ENCODE measurements at regions not wholly inside any gene's neighbourhood (a gene's known extent, or its start where the extent isn't known, plus 50 kb on each side); places are given as distances from the start of the nearest gene placed in this dataset.

- Mint-ChIP-seq H3K27me3 (peaks cover 10% of the 10 kb centered on the region), H3K27ac (no peak overlapping the region), H3K9me3 (no peaks in the 10 kb centered on the region), H3K4me1 (ENCODE audit: low read depth) (no peaks in the 10 kb centered on the region), H3K4me3 (no peak overlapping the region), H3K36me3 (ENCODE audit: low read depth) (no peaks in the 10 kb centered on the region)
- Histone ChIP-seq H3K36me3 (ENCODE audit: insufficient read depth, low read length) (no peaks in the 10 kb centered on the region), H3K4me1 (ENCODE audit: insufficient read depth, low read length) (no peaks in the 10 kb centered on the region), H3K9me3 (ENCODE audit: control insufficient read depth in 1 of 2, insufficient read depth in 1 of 2, low read length in 2 of 2) (peaks cover 0 to 8% of the 10 kb centered on the region in 2 experiments), H3K4me3 (ENCODE audit: low read length) (no peak overlapping the region), H3K27me3 (ENCODE audit: control insufficient read depth in 1 of 2, insufficient read depth in 2 of 2, low read length in 2 of 2) (no peaks in the 10 kb centered on the region), H3K27ac (ENCODE audit: low read depth in 1 of 2, low read length in 2 of 2) (no peak overlapping the region)
- no peak for TF ChIP-seq CTCF (IDR thresholded peaks at IDR 0.05)
- intact Hi-C loops (cut with DNase I, micrococcal nuclease), result no loop called here
- DNase-seq (no peak), ATAC-seq (ENCODE audit: poor library complexity) (no peak)
- ChIA-PET CTCF (no interaction called here), POLR2A (no interaction called here)
Observed at GRCh38 chr13:112261924-112262323, 114.2 kb upstream of the SPACA7 start.

- Histone ChIP-seq H3K9me3 (ENCODE audit: control insufficient read depth in 1 of 2, insufficient read depth in 1 of 2, low read length in 2 of 2) (peaks cover 0 to 4% of the 10 kb centered on the region in 2 experiments), H3K36me3 (ENCODE audit: insufficient read depth, low read length) (no peaks in the 10 kb centered on the region), H3K27ac (ENCODE audit: low read depth in 1 of 2, low read length in 2 of 2) (no peak overlapping the region), H3K4me3 (ENCODE audit: low read length) (no peak overlapping the region), H3K27me3 (ENCODE audit: control insufficient read depth in 1 of 2, insufficient read depth in 2 of 2, low read length in 2 of 2) (no peaks in the 10 kb centered on the region), H3K4me1 (ENCODE audit: insufficient read depth, low read length) (no peaks in the 10 kb centered on the region)
- ATAC-seq (ENCODE audit: poor library complexity), result no peak
- intact Hi-C loops (cut with DNase I, micrococcal nuclease), result no loop called here
- ChIA-PET POLR2A (no interaction called here), CTCF (no interaction called here)
- H3K27me3 Mint-ChIP-seq, result peaks cover 10% of the 10 kb centered on the region
- no peak for DNase-seq
- TF ChIP-seq CTCF (IDR thresholded peaks at IDR 0.05), result no peak
- H3K36me3 Mint-ChIP-seq (ENCODE audit: low read depth), result no peaks in the 10 kb centered on the region
- no peak overlapping the region for H3K27ac Mint-ChIP-seq
- H3K4me3 Mint-ChIP-seq, result no peak overlapping the region
- no peaks in the 10 kb centered on the region for H3K9me3 Mint-ChIP-seq
- no peaks in the 10 kb centered on the region for H3K4me1 Mint-ChIP-seq (ENCODE audit: low read depth)
Observed at GRCh38 chr13:112263152-112263551, 113.0 kb upstream of the SPACA7 start.

GRCh38 chr13:112267660-112268059 lies 108.5 kb upstream of the SPACA7 start:
- no peak for TF ChIP-seq CTCF (IDR thresholded peaks at IDR 0.05)
- Histone ChIP-seq H3K27ac (ENCODE audit: low read depth in 1 of 2, low read length in 2 of 2) (no peak overlapping the region), H3K36me3 (ENCODE audit: insufficient read depth, low read length) (no peaks in the 10 kb centered on the region), H3K4me3 (ENCODE audit: low read length) (no peak overlapping the region), H3K4me1 (ENCODE audit: insufficient read depth, low read length) (no peaks in the 10 kb centered on the region), H3K27me3 (ENCODE audit: control insufficient read depth in 1 of 2, insufficient read depth in 2 of 2, low read length in 2 of 2) (peaks cover 3 to 4% of the 10 kb centered on the region in 2 experiments), H3K9me3 (ENCODE audit: control insufficient read depth in 1 of 2, insufficient read depth in 1 of 2, low read length in 2 of 2) (peaks cover 0 to 5% of the 10 kb centered on the region in 2 experiments)
- Mint-ChIP-seq H3K4me1 (ENCODE audit: low read depth) (no peaks in the 10 kb centered on the region), H3K36me3 (ENCODE audit: low read depth) (no peaks in the 10 kb centered on the region), H3K27ac (no peak overlapping the region), H3K27me3 (peaks cover 10% of the 10 kb centered on the region), H3K9me3 (no peaks in the 10 kb centered on the region), H3K4me3 (no peak overlapping the region)
- ChIA-PET CTCF (no interaction called here), POLR2A (no interaction called here)
- DNase-seq (no peak), ATAC-seq (ENCODE audit: poor library complexity) (no peak)
- intact Hi-C loops (cut with DNase I, micrococcal nuclease), result no loop called here

Data from CD4-positive, alpha-beta T cell (primary cell).